HG02870 (cell line): ENCODE measurements at regions not wholly inside any gene's neighbourhood (a gene's known extent, or its start where the extent isn't known, plus 50 kb on each side); places are given as distances from the start of the nearest gene placed in this dataset.

Experiments
- ATAC-seq: cut with Tn5 transposase; IDR thresholded peaks from one replicate; pipeline ENCODE4 v1.9.1; 2021; ENCODE audit warnings: mild to moderate bottlenecking, moderate library complexity; ENCODE audit not compliant: unreplicated experiment

- ATAC-seq, result no peak
These were observed 617.0 kb downstream of the VRK1 start for GRCh38 chr14:97413966-97414717.

GRCh38 chr14:97414718-97415098 lies 617.5 kb downstream of the VRK1 start:
- no peak for ATAC-seq

GRCh38 chr14:97415907-97416306 lies 618.7 kb downstream of the VRK1 start:
- ATAC-seq, result no peak

- no peak for ATAC-seq
These were observed 619.4 kb downstream of the VRK1 start for GRCh38 chr14:97416550-97416949.

GRCh38 chr14:97417331-97417730 lies 620.1 kb downstream of the VRK1 start:
- ATAC-seq, result no peak

- ATAC-seq, result no peak
These were observed 623.0 kb downstream of the VRK1 start for GRCh38 chr14:97420211-97420610.

GRCh38 chr14:97426776-97427175 lies 629.6 kb downstream of the VRK1 start:
- ATAC-seq, result no peak

- no peak for ATAC-seq
These were observed 631.7 kb downstream of the VRK1 start for GRCh38 chr14:97428808-97429440.

GRCh38 chr14:97432586-97432985 lies 635.4 kb downstream of the VRK1 start:
- no peak for ATAC-seq

GRCh38 chr14:97441740-97442362 lies 644.7 kb downstream of the VRK1 start:
- ATAC-seq, result no peak

GRCh38 chr14:97442363-97442762 lies 645.2 kb downstream of the VRK1 start:
- no peak for ATAC-seq

GRCh38 chr14:97443412-97443811 lies 646.2 kb downstream of the VRK1 start:
- ATAC-seq, result no peak

GRCh38 chr14:97444248-97444647 lies 647.1 kb downstream of the VRK1 start:
- no peak for ATAC-seq

- no peak for ATAC-seq
These were observed 648.2 kb downstream of the VRK1 start for GRCh38 chr14:97445367-97445766.

GRCh38 chr14:97446087-97446486 lies 648.9 kb downstream of the VRK1 start:
- no peak for ATAC-seq

GRCh38 chr14:97452314-97452713 lies 655.1 kb downstream of the VRK1 start:
- ATAC-seq, result no peak

- no peak for ATAC-seq
These were observed 656.8 kb downstream of the VRK1 start for GRCh38 chr14:97453991-97454390.

GRCh38 chr14:97456462-97456861 lies 659.3 kb downstream of the VRK1 start:
- no peak for ATAC-seq

- ATAC-seq, result no peak
These were observed 659.8 kb downstream of the VRK1 start for GRCh38 chr14:97456958-97457357.

- no peak for ATAC-seq
These were observed 660.4 kb downstream of the VRK1 start for GRCh38 chr14:97457575-97458085.

- ATAC-seq, result no peak
These were observed 661.1 kb downstream of the VRK1 start for GRCh38 chr14:97458255-97458654.
